Epithelial cell of proximal tubule (primary cell): ENCODE measurements at regions not wholly inside any gene's neighbourhood (a gene's known extent, or its start where the extent isn't known, plus 50 kb on each side); places are given as distances from the start of the nearest gene placed in this dataset.

Experiments
- DNase-seq: peaks from one replicate; pipeline ENCODE4 v3.0.0-alpha.2; 2011; ENCODE audit warnings: low read depth
- H3K4me3 ChIP-seq: 2 replicates; pipeline ENCODE4 v1.5.1; 2011; ENCODE audit warnings: low read depth, mild to moderate bottlenecking, low read length
- CTCF ChIP-seq: conservative IDR thresholded peaks from 2 replicates; pipeline ENCODE4 v1.5.1; 2012; ENCODE audit warnings: low read depth, mild to moderate bottlenecking, low read length

GRCh38 chrX:124555036-124555595, 208.8 kb downstream of the SH2D1A start:
- TF ChIP-seq CTCF = no peak
- no peak for DNase-seq
- no peak overlapping the region for H3K4me3 ChIP-seq

GRCh38 chrX:124557976-124558375, 211.6 kb downstream of the SH2D1A start:
- DNase-seq = no peak

GRCh38 chrX:124573468-124573867, 227.1 kb downstream of the SH2D1A start:
- DNase-seq = peak; percentile 30
- no peak overlapping the region for H3K4me3 ChIP-seq
- no peak for TF ChIP-seq CTCF

More at GRCh38 chrX:124557976-124558375, 211.6 kb downstream of the SH2D1A start:
- no peak overlapping the region for H3K4me3 ChIP-seq
- TF ChIP-seq CTCF = no peak

DNA sequence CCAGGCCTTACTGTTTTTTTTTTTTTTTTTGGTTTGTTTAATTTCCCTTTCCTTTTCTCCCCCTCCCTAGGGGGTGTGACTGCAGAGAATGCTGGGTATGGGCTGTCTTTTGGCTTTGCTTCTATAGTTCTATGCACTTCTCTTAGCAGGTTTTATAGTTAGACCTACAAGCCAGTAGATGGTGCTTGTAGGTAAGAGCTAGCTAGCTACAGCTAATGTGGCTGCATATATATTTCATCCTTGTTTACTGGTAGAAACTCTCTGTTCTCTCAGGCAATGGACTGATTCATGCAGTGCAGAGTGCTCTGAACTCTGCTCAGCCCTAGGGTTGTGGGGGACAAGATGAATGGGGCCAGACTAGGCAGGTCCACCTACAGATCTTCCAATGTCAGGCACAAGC, 246.4 kb downstream of the SH2D1A start:
- no peak for TF ChIP-seq CTCF
- H3K4me3 ChIP-seq = no peak overlapping the region
- DNase-seq = no peak

GRCh38 chrX:124594017-124594651, 247.8 kb downstream of the SH2D1A start:
- no peak overlapping the region for H3K4me3 ChIP-seq
- no peak for DNase-seq
- peak; percentile 19 for TF ChIP-seq CTCF

DNA sequence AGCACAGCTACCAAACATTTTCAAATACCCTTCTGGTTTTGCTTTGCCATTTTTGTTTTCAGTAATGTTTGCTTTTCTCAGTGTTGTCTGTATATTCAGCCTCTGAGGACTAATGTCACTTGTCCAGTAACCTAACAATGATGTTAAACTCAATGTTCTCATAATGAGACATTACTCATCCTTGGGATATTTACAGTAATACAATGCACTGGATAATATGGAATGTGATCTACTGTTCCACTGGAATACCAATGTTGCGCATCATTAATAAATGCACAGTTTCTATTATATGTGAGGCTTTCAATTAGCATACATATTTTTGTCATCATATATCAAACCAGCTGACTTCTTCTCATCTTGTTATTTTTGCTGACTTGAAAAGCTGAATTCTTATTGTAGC, 259.1 kb downstream of the SH2D1A start:
- no peak overlapping the region for H3K4me3 ChIP-seq
- no peak for DNase-seq
- no peak for TF ChIP-seq CTCF

- DNase-seq = no peak
- no peak for TF ChIP-seq CTCF
- no peak overlapping the region for H3K4me3 ChIP-seq
These were observed 260.4 kb downstream of the SH2D1A start for GRCh38 chrX:124606724-124607123.
